NCI-H345 treated with DMSO at 0.1 percent for 48 hours (cell line): ENCODE measurements at regions not wholly inside any gene's neighbourhood (a gene's known extent, or its start where the extent isn't known, plus 50 kb on each side); places are given as distances from the start of the nearest gene placed in this dataset.
"Not testable (repeated sequence)": the region's sequence is repeated elsewhere in the genome, so short reads cannot be mapped to it uniquely, and the experiment has no call there.

Experiments used
- DNase-seq: peaks from one replicate; lab custom pipeline; 2025; ENCODE audit not compliant: unreplicated experiment; lab: John Stamatoyannopoulos, UW

GRCh38 chr19:28544451-28545261, 668.3 kb downstream of the UQCRFS1 start:
- DNase-seq: no peak

DNA sequence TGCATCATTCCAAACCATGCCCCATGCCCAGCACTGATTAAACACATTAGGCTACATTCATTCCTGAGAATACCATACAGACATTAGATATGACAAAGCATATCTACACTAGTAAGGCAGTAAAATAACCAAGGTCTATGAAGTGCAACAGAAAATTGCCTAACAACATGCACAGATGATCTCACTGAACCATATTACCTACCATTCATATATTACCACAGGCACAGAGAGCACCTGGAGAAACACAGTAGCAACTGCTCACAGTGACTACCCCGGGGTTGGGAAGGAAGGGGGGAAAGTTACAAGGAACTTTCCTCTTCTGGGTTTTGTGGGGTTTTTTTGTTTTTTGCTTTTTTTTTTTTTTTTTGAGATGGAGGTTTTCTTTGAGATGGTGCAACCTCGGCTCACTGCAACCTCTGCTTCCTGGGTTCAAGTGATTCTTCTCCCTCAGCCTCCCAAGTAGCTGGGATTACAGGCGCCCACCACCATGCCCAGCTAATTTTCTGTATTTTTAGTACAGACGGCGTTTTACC, 669.6 kb downstream of the UQCRFS1 start:
- no peak for DNase-seq

DNA sequence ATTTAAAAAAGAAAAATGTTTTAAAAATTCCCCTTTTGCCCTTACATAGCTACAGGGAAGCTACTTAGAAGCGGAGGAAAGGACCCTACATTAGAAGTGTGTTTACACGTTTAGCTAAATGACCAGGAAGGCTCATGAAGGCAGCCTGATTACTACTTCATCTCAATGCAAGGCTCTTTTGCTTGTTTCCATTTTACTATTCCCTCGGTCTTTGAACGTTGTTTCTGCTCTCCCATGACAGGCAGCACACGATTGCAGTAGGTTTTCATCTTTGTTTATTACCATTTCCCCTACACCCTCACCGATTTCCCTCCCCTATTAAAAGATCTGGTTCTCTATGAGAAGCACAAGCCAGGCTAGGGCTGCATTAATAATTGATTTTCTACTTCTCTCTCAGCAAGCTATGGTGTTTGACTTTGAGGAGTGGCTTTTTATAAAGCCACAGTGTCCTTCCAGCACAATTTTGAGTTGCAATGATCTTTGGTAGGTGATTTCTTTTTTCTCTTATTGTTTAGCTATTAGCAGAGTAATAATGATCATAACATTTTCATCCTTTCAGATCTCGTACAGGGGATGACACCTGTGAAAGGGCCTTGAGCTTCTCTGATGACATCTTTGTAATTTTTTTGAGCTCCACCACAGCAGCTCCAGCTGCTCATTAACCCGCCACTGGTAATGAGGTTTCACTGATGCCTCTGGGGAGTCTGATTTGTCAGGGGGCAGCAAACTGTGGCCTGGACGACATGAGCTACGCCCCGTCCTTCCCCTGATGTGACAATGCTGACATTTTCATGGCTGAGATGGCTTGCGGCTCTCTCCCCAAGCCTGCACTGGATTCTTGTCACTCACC, 670.3 kb downstream of the UQCRFS1 start:
- no peak for DNase-seq

- DNase-seq: no peak
Measured at GRCh38 chr19:28541602-28542393, 671.2 kb downstream of the UQCRFS1 start.

DNA sequence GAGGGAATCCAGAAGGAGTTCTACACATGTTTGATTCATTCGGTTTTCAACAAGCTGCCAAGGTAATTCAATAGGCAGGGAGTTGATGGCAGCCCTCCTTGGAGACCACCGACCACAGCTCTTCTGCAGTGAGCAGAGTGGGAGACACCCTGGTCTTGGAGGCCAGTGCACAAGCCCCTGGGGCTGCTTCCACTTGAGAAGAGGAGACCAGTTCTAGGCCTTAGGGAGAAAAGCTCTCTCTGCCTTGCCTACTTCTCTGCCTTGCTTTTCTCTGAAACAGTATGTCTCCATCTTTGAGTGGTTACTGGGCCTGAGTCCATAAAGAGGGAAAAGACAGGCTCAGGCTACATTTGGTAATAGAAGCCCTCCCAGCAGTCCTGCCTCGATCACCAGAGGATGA, 671.9 kb downstream of the UQCRFS1 start:
- DNase-seq: no peak

GRCh38 chr19:28540385-28540784, 672.6 kb downstream of the UQCRFS1 start:
- not testable (repeated sequence) for DNase-seq

DNA sequence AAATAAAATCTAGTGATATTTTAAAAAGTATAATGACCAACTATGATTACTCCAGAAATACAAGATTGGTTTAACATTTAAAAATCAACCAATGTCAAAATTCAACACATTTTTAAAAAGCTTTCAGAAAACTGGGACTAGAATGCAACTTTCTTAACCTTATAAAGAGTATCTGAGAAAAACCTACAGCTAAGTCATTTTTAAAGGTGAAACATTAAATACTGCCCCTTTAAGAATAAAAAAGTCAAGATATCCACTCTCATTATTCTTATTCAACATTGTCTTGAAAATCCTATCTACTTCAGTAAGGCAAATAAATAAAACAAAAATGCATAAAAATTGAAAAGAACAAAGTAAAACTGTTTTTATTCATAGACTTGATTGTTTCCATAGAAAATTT, 673.2 kb downstream of the UQCRFS1 start:
- no peak for DNase-seq

- DNase-seq: not testable (repeated sequence)
Measured at GRCh38 chr19:28538579-28538978, 674.4 kb downstream of the UQCRFS1 start.

- no peak for DNase-seq
Measured at GRCh38 chr19:28537896-28538295, 675.1 kb downstream of the UQCRFS1 start.

DNA sequence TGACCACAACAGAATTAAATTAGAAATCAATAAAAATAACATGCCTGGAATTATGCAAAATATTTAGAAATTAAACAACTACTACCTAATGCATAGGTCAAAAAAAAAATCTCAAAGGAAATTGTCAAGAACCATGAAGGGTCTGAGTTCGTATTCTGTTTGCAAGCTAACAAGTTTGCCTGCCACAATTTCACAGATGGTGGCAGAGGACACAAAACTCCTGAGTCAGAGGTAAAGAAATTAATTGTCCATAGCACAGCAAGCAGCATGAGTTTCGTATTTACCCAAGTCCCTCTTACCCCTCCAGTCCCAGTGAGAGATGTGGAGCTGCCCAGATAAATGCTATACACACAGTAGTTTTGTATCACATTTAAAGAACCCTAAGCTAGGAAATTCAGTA, 675.9 kb downstream of the UQCRFS1 start:
- no peak for DNase-seq

- DNase-seq: no peak
Measured at GRCh38 chr19:28535352-28535775, 677.6 kb downstream of the UQCRFS1 start.

GRCh38 chr19:28534766-28535351, 678.1 kb downstream of the UQCRFS1 start:
- no peak for DNase-seq

GRCh38 chr19:28532765-28533341, 680.1 kb downstream of the UQCRFS1 start:
- DNase-seq: no peak

DNA sequence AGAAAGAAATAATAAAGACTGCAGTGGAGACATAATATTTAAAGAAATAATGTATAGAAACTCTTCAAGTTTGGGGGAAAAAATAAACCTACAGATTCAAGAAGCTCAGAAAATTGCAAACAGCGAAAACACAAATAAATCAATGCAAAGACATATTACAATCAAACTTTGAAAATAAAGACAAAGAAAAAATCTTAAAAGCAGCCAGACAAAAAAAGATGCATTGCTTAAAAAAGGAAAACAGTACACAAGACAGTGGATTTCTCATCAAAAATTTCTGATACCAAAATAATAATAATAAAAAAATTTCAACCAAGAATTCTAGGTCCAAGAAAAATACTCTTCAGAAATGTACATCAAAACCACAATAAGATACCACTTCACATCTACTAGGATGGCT, 681.0 kb downstream of the UQCRFS1 start:
- DNase-seq: no peak

DNA sequence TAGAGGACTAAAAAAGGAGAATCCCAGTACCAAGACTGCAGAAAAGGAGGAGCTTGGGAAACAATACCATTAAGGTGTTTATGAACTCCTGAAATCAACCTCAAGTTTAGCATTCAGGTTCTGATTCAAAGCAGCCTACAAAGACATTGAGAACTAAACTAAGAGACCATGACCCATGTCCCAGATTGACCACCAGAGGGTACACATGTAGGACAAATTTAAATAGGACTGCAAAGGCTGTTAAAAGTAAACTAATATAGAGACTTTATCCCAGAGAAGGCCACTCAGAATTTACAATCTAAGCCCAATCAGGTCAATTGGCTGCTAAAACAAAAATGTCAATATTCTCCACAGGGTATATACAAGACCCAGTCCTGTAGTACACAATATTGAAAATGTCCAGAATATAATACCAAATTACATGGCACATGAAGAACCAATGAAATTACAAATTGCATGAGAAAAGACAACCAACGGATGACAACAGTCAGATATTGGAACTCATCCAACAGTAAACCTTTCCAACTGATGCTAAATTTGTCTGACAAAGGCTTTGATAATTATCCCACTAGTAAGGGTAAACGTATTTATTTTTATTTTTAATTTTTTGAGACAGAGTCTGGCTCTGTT, 682.4 kb downstream of the UQCRFS1 start:
- no peak for DNase-seq

DNA sequence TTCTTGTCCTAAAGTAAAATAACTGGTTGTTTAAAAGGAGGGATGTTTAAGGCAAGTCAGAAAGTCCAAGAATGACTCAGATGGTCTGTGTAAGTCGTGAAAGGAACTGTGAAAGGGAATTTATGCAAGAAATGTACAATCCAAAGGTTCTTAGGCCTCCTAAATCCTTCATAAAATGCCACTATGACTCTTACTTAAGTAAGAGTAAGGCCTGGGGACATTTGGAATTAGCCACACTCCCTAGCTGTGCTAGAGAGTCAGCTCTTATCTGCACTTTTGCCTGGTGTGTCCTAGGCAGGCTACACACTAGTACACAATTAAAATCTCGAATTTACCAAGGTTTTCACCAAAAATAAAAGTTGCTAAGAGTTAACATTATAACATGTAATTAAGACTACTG, 686.9 kb downstream of the UQCRFS1 start:
- no peak for DNase-seq

DNA sequence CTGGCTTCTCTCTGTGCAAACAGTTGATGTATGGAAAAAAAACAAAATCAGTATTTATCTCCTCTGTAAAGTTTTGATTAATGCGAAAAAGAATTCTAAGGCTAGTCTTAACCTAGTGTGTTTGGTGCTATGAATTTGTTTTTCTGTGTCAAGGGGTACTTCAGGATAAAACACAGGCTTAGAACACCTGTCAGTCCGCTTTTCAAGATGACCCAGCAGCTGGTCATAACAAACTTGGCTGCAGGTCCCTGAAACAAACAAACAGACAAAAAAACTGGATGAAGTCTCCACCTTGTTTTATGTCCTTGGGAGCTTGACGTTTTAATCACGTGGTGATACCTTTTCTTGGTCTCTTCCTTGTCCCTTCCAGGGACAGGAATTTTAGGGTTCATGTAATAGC, 689.3 kb downstream of the UQCRFS1 start:
- peak; percentile 53 for DNase-seq

DNA sequence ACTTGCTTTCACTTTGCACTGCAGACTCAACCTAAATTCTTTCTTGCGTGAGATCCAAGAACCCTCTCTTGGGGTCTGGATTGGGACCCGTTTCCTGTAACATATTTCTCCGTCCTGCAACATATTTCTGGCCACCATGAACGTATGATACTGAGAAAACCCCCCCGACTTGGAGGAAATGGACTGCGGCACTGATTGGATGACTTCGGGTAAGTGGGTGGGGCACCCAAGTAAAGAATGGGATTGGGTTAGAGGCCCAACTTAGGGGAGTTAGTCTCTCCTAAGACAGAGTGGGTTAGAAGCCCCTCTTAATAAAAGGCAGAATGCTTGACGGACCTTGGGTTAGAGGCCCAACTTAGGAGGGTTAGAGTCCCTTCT, 690.4 kb downstream of the UQCRFS1 start:
- DNase-seq: no peak

- DNase-seq: no peak
Measured at GRCh38 chr19:28521614-28522544, 691.1 kb downstream of the UQCRFS1 start.
